Hepatocyte (in vitro differentiated cells): ENCODE measurements at regions not wholly inside any gene's neighbourhood (a gene's known extent, or its start where the extent isn't known, plus 50 kb on each side); places are given as distances from the start of the nearest gene placed in this dataset.

Experiments used
- DNase-seq: peaks from one replicate; pipeline ENCODE4 v3.0.0-alpha.2; 2016; ENCODE audit warnings: low spot score
- H2AFZ ChIP-seq: fragments of 200-600 bp; sonication (generic); 2 replicates; pipeline ENCODE4 v1.6.0; 2016; ENCODE audit warnings: antibody characterized with exemption, mild to moderate bottlenecking
- H3K27ac ChIP-seq: fragments of 200-600 bp; sonication (generic); 2 replicates; pipeline ENCODE4 v1.5.1; 2016; ENCODE audit warnings: mild to moderate bottlenecking
- H3K27me3 ChIP-seq: fragments of 200-600 bp; sonication (generic); 2 replicates; pipeline ENCODE4 v1.6.1; 2016
- H3K36me3 ChIP-seq: fragments of 200-600 bp; sonication (generic); replicated peaks from 2 replicates; pipeline ENCODE4 v1.5.1; 2016; ENCODE audit warnings: low read depth; ENCODE audit not compliant: insufficient read depth
- H3K4me1 ChIP-seq: fragments of 200-600 bp; sonication (generic); 2 replicates; pipeline ENCODE4 v1.5.1; 2016; ENCODE audit warnings: mild to moderate bottlenecking, moderate library complexity; ENCODE audit not compliant: insufficient read depth
- H3K4me2 ChIP-seq: fragments of 200-600 bp; sonication (generic); 2 replicates; pipeline ENCODE4 v1.6.0; 2016
- H3K4me3 ChIP-seq: fragments of 200-600 bp; sonication (generic); 2 replicates; pipeline ENCODE4 v1.5.1; 2016; ENCODE audit warnings: mild to moderate bottlenecking
- H3K79me2 ChIP-seq: fragments of 200-600 bp; sonication (generic); 2 replicates; pipeline ENCODE4 v1.6.0; 2017; ENCODE audit warnings: mild to moderate bottlenecking
- H3K9me2 ChIP-seq: fragments of 200-600 bp; sonication (generic); replicated peaks from 2 replicates; pipeline ENCODE4 v1.6.0; 2017; ENCODE audit warnings: mild to moderate bottlenecking; ENCODE audit not compliant: insufficient read depth
- H3K9me3 ChIP-seq: fragments of 200-600 bp; sonication (generic); 2 replicates; pipeline ENCODE4 v1.5.1; 2016; ENCODE audit warnings: low read depth, mild to moderate bottlenecking
- H4K20me1 ChIP-seq: fragments of 200-600 bp; sonication (generic); 2 replicates; pipeline ENCODE4 v1.6.0; 2016; ENCODE audit warnings: mild to moderate bottlenecking; ENCODE audit not compliant: insufficient read depth, poor library complexity, severe bottlenecking
- CTCF ChIP-seq: fragments of 200-600 bp; sonication (generic); IDR thresholded peaks from 2 replicates; pipeline ENCODE4 v1.5.1; 2016; ENCODE audit warnings: antibody characterized with exemption, mild to moderate bottlenecking; ENCODE audit not compliant: poor library complexity
- EZH2 ChIP-seq: fragments of 200-600 bp; sonication (generic); IDR thresholded peaks from 2 replicates; pipeline ENCODE4 v1.6.1; 2016; ENCODE audit warnings: antibody characterized with exemption, mild to moderate bottlenecking, borderline replicate concordance
- EZH2phosphoT487 ChIP-seq: fragments of 200-600 bp; sonication (generic); IDR thresholded peaks from one replicate; pipeline ENCODE4 v1.6.1; 2018; ENCODE audit warnings: antibody characterized with exemption, mild to moderate bottlenecking, low read depth, moderate library complexity; ENCODE audit not compliant: unreplicated experiment, severe bottlenecking
- WGBS: methylation state at CpG from one replicate; pipeline ENCODE4 v1.1.6; 2016; ENCODE audit warnings: low lambda C conversion rate; ENCODE audit errors: missing lambda C conversion rate; 5-methylcytosine and 5-hydroxymethylcytosine counted together

GRCh38 chr18:72636611-72637010 lies 92.5 kb upstream of the CBLN2 start:
- Histone ChIP-seq H3K9me3 (no peaks in the 10 kb centered on the region), H2AFZ (no peak overlapping the region), H3K27me3 (no peaks in the 10 kb centered on the region), H3K9me2 (no peaks in the 10 kb centered on the region), H3K4me3 (no peak overlapping the region), H4K20me1 (no peaks in the 10 kb centered on the region), H3K27ac (no peak overlapping the region), H3K79me2 (no peaks in the 10 kb centered on the region), H3K36me3 (no peaks in the 10 kb centered on the region), H3K4me1 (no peaks in the 10 kb centered on the region), H3K4me2 (no peak overlapping the region)
- TF ChIP-seq EZH2 = no peak
- no peak for TF ChIP-seq EZH2phosphoT487
- no peak for TF ChIP-seq CTCF
- no peak for DNase-seq

- no peak for DNase-seq
- no peak for TF ChIP-seq CTCF
- TF ChIP-seq EZH2 = no peak
- TF ChIP-seq EZH2phosphoT487 = no peak
- Histone ChIP-seq H3K27me3 (no peaks in the 10 kb centered on the region), H3K27ac (no peak overlapping the region), H3K79me2 (no peaks in the 10 kb centered on the region), H3K9me2 (no peaks in the 10 kb centered on the region), H2AFZ (no peak overlapping the region), H3K9me3 (no peaks in the 10 kb centered on the region), H4K20me1 (no peaks in the 10 kb centered on the region), H3K36me3 (no peaks in the 10 kb centered on the region), H3K4me3 (no peak overlapping the region), H3K4me1 (no peaks in the 10 kb centered on the region), H3K4me2 (no peak overlapping the region)
- 71% methylated on average over 2 of the region's 2 CpGs for WGBS
Observed at GRCh38 chr18:72634500-72634899, 90.4 kb upstream of the CBLN2 start.

GRCh38 chr18:72630991-72631390 lies 86.8 kb upstream of the CBLN2 start:
- Histone ChIP-seq H3K4me1 (no peaks in the 10 kb centered on the region), H3K27me3 (no peaks in the 10 kb centered on the region), H3K36me3 (no peaks in the 10 kb centered on the region), H3K4me3 (no peak overlapping the region), H3K9me3 (no peaks in the 10 kb centered on the region), H4K20me1 (no peaks in the 10 kb centered on the region), H3K9me2 (no peaks in the 10 kb centered on the region), H3K27ac (no peak overlapping the region), H3K4me2 (no peak overlapping the region), H3K79me2 (no peaks in the 10 kb centered on the region), H2AFZ (no peak overlapping the region)
- TF ChIP-seq EZH2 (no peak), CTCF (no peak), EZH2phosphoT487 (no peak)
- WGBS = 69% methylated on average over 5 of the region's 5 CpGs
- no peak for DNase-seq

- Histone ChIP-seq H3K27me3 (no peaks in the 10 kb centered on the region), H3K4me2 (no peak overlapping the region), H3K4me3 (no peak overlapping the region), H3K9me3 (no peaks in the 10 kb centered on the region), H3K36me3 (no peaks in the 10 kb centered on the region), H3K4me1 (no peaks in the 10 kb centered on the region), H3K79me2 (no peaks in the 10 kb centered on the region), H2AFZ (no peak overlapping the region), H3K9me2 (no peaks in the 10 kb centered on the region), H4K20me1 (no peaks in the 10 kb centered on the region), H3K27ac (no peak overlapping the region)
- TF ChIP-seq EZH2phosphoT487 = no peak
- TF ChIP-seq CTCF = no peak
- no peak for TF ChIP-seq EZH2
- no peak for DNase-seq
- WGBS = 75% methylated on average over 4 of the region's 4 CpGs
Observed at GRCh38 chr18:72623444-72623843, 79.3 kb upstream of the CBLN2 start.
